GM13977 (cell line): ENCODE measurements at regions not wholly inside any gene's neighbourhood (a gene's known extent, or its start where the extent isn't known, plus 50 kb on each side); places are given as distances from the start of the nearest gene placed in this dataset.

Experiments used
- DNase-seq: peaks from one replicate; pipeline ENCODE4 v3.0.0; 2012; ENCODE audit warnings: low spot score
- CTCF ChIP-seq: IDR thresholded peaks from 2 replicates; pipeline ENCODE4 v1.5.1; 2012; ENCODE audit warnings: mild to moderate bottlenecking, control low read depth; ENCODE audit not compliant: insufficient read depth; ENCODE audit errors: extremely low read depth, missing control alignments
- in situ Hi-C: fragments of 300-500 bp; cut with MboI; formaldehyde crosslinking; loops from one replicate; pipeline ENCODE4 v1.12.0; 2022; ENCODE audit warnings: low sequenced_read_pairs, low pct_unique_long_range_greater_than_20kb, mixed read lengths, inconsistent platforms; ENCODE audit not compliant: unreplicated experiment

GRCh38 chr6:54059683-54060082, 51.6 kb upstream of the MLIP start:
- in situ Hi-C loops: no loop called here
- no peak for DNase-seq
- no peak for TF ChIP-seq CTCF

- no peak for DNase-seq
- in situ Hi-C loops: no loop called here
- TF ChIP-seq CTCF: no peak
These were observed 51.0 kb upstream of the MLIP start for GRCh38 chr6:54060286-54060685.
